OCI-LY1 (cell line): ENCODE measurements at regions not wholly inside any gene's neighbourhood (a gene's known extent, or its start where the extent isn't known, plus 50 kb on each side); places are given as distances from the start of the nearest gene placed in this dataset.

ENCODE experiments used
- H2AFZ ChIP-seq: fragments of 200-600 bp; sonication (generic), shearing (Covaris generic); 2 replicates; pipeline ENCODE4 v1.6.0; 2014; ENCODE audit warnings: antibody characterized with exemption, mild to moderate bottlenecking, low read length
- H3F3A ChIP-seq: fragments of 200-600 bp; sonication (generic), shearing (Covaris generic); 2 replicates; pipeline ENCODE4 v1.6.0; 2014; ENCODE audit warnings: mild to moderate bottlenecking, antibody characterized with exemption, low read length, moderate library complexity; ENCODE audit not compliant: insufficient read depth
- H3K27ac ChIP-seq: fragments of 200-600 bp; sonication (generic); 2 replicates; pipeline ENCODE4 v1.5.1; 2014; ENCODE audit warnings: low read length, mixed run types, mild to moderate bottlenecking, low read depth; ENCODE audit not compliant: poor library complexity, severe bottlenecking
- H3K27me3 ChIP-seq: fragments of 200-600 bp; sonication (generic); 2 replicates; pipeline ENCODE4 v1.6.0; 2014; ENCODE audit warnings: antibody characterized with exemption, mild to moderate bottlenecking, low read length, moderate library complexity; ENCODE audit not compliant: insufficient read depth
- H3K36me3 ChIP-seq: fragments of 200-600 bp; sonication (generic); 2 replicates; pipeline ENCODE4 v1.6.1; 2014; ENCODE audit warnings: mild to moderate bottlenecking, antibody characterized with exemption, low read length, moderate library complexity, mixed read lengths; ENCODE audit not compliant: insufficient read depth
- H3K4me1 ChIP-seq: fragments of 200-600 bp; sonication (generic); 2 replicates; pipeline ENCODE4 v1.5.1; 2014; ENCODE audit warnings: mild to moderate bottlenecking, low read length, moderate library complexity; ENCODE audit not compliant: insufficient read depth, severe bottlenecking
- H3K4me2 ChIP-seq: fragments of 200-600 bp; sonication (generic), shearing (Covaris generic); 2 replicates; pipeline ENCODE4 v1.6.1; 2014; ENCODE audit warnings: low read length
- H3K4me3 ChIP-seq: fragments of 200-600 bp; sonication (generic); 2 replicates; pipeline ENCODE4 v1.5.1; 2014; ENCODE audit warnings: low read length, low read depth, mild to moderate bottlenecking, mixed read lengths; ENCODE audit not compliant: poor library complexity, severe bottlenecking
- H3K79me2 ChIP-seq: fragments of 200-600 bp; shearing (Covaris generic); 2 replicates; pipeline ENCODE4 v1.6.1; 2016; ENCODE audit warnings: mixed run types, low read length, mixed read lengths; ENCODE audit not compliant: insufficient read depth
- H3K9ac ChIP-seq: fragments of 200-600 bp; sonication (generic), shearing (Covaris generic); 2 replicates; pipeline ENCODE4 v1.6.1; 2014; ENCODE audit warnings: mild to moderate bottlenecking, low read length, mixed read lengths
- H3K9me2 ChIP-seq: fragments of 200-600 bp; sonication (generic), shearing (Covaris generic); 2 replicates; pipeline ENCODE4 v1.6.1; 2014; ENCODE audit warnings: low read depth, mild to moderate bottlenecking, low read length, mixed read lengths
- H3K9me3 ChIP-seq: fragments of 200-600 bp; shearing (Covaris generic); 2 replicates; pipeline ENCODE4 v1.6.1; 2014; ENCODE audit warnings: low read length, mixed read lengths
- H4K20me1 ChIP-seq: fragments of 200-600 bp; sonication (generic), shearing (Covaris generic); 2 replicates; pipeline ENCODE4 v1.6.0; 2016; ENCODE audit warnings: mild to moderate bottlenecking, low read length; ENCODE audit not compliant: insufficient read depth
- EZH2 ChIP-seq: fragments of 200-600 bp; sonication (generic), shearing (Covaris generic); IDR thresholded peaks from 2 replicates; pipeline ENCODE4 v1.8.0; 2017; ENCODE audit warnings: borderline replicate concordance, mixed run types, mild to moderate bottlenecking, antibody characterized with exemption, low read length, moderate library complexity, mixed read lengths
- TF ChIP-seq, protein P1 (sequence below): fragments of 200-600 bp; sonication (generic), shearing (Covaris generic); IDR thresholded peaks from 2 replicates; pipeline ENCODE4 v1.5.1; 2017; ENCODE audit warnings: mild to moderate bottlenecking, antibody characterized with exemption, low read length, moderate library complexity, mixed read lengths

DNA sequence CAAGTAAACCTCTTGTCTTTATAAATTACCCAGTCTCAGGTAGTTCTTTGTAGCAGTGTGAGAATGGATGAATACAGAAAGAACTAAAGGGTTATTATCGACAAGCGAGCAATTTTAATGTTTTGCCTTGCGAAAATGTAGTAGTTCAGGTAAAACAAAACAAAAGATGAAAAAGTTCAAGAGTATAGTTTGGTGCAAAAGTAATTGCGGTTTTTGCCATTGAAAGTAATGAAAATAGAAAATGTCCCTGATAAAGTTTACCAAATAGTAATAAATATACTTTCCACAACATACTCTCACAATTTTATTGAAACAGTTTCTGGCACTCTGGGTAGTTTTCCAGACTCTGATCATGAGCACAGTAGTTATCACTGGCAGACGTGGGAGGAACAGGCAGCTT, 71.9 kb upstream of the SLC35B3 start:
- no peaks in the 10 kb centered on the region for H3F3A ChIP-seq
- H3K27ac ChIP-seq, result no peak overlapping the region
- H3K79me2 ChIP-seq, result no peaks in the 10 kb centered on the region
- H3K9ac ChIP-seq, result no peak overlapping the region
- no peak overlapping the region for H3K4me3 ChIP-seq
- no peaks in the 10 kb centered on the region for H3K27me3 ChIP-seq
- no peaks in the 10 kb centered on the region for H3K9me3 ChIP-seq
- H3K4me2 ChIP-seq, result no peak overlapping the region
- H4K20me1 ChIP-seq, result no peaks in the 10 kb centered on the region
- H3K9me2 ChIP-seq, result no peaks in the 10 kb centered on the region
- no peak for TF ChIP-seq EZH2
- TF ChIP-seq, protein P1, sequence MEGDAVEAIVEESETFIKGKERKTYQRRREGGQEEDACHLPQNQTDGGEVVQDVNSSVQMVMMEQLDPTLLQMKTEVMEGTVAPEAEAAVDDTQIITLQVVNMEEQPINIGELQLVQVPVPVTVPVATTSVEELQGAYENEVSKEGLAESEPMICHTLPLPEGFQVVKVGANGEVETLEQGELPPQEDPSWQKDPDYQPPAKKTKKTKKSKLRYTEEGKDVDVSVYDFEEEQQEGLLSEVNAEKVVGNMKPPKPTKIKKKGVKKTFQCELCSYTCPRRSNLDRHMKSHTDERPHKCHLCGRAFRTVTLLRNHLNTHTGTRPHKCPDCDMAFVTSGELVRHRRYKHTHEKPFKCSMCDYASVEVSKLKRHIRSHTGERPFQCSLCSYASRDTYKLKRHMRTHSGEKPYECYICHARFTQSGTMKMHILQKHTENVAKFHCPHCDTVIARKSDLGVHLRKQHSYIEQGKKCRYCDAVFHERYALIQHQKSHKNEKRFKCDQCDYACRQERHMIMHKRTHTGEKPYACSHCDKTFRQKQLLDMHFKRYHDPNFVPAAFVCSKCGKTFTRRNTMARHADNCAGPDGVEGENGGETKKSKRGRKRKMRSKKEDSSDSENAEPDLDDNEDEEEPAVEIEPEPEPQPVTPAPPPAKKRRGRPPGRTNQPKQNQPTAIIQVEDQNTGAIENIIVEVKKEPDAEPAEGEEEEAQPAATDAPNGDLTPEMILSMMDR, result no peak
- no peaks in the 10 kb centered on the region for H3K36me3 ChIP-seq
- H3K4me1 ChIP-seq, result no peaks in the 10 kb centered on the region
- no peak overlapping the region for H2AFZ ChIP-seq

GRCh38 chr6:8506126-8506525, 70.8 kb upstream of the SLC35B3 start:
- TF ChIP-seq, protein P1, result no peak
- TF ChIP-seq EZH2, result no peak
- Histone ChIP-seq H3K4me1 (no peaks in the 10 kb centered on the region), H3K79me2 (no peaks in the 10 kb centered on the region), H3K27me3 (no peaks in the 10 kb centered on the region), H4K20me1 (no peaks in the 10 kb centered on the region), H3K36me3 (no peaks in the 10 kb centered on the region), H3K4me2 (no peak overlapping the region), H3K9me3 (no peaks in the 10 kb centered on the region), H3K9ac (no peak overlapping the region), H3K4me3 (no peak overlapping the region), H2AFZ (no peak overlapping the region), H3F3A (no peaks in the 10 kb centered on the region), H3K27ac (no peak overlapping the region), H3K9me2 (no peaks in the 10 kb centered on the region)

DNA sequence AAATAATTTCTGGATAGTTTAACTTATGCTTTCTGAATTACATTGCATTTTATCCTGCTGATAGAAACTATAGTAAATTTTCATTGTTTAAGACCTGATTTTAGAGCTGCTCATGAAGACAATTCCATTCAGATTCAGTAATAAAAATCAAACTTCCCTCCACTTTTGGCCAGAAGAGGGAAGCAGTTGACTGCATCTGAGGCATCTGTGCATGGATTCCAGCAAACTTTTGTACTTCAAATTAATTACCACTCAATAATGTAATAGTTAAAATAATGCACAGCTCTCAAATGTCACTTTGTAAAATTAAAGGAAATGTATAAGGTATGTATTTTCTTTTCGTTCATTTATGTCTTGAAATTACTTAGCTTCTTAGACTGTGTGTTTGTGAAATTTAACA, 64.2 kb upstream of the SLC35B3 start:
- Histone ChIP-seq H3F3A (no peaks in the 10 kb centered on the region), H3K9me2 (no peaks in the 10 kb centered on the region), H3K4me2 (no peak overlapping the region), H3K36me3 (no peaks in the 10 kb centered on the region), H2AFZ (no peak overlapping the region), H3K9ac (no peak overlapping the region), H3K4me1 (no peaks in the 10 kb centered on the region), H3K4me3 (no peak overlapping the region), H3K27me3 (no peaks in the 10 kb centered on the region), H3K27ac (no peak overlapping the region), H3K79me2 (no peaks in the 10 kb centered on the region), H3K9me3 (no peaks in the 10 kb centered on the region), H4K20me1 (no peaks in the 10 kb centered on the region)
- TF ChIP-seq EZH2, result no peak
- TF ChIP-seq, protein P1, result peak; percentile 33; the same call in 1 of the 2 replicates
